Keratinocyte (primary cell): ENCODE measurements at regions not wholly inside any gene's neighbourhood (a gene's known extent, or its start where the extent isn't known, plus 50 kb on each side); places are given as distances from the start of the nearest gene placed in this dataset.
A peak's percentile ranks its signal among the peaks of the same experiment; 100 is the strongest.

Source experiments
- DNase-seq: peaks from one replicate; pipeline ENCODE4 v3.0.0-alpha.2; 2011; ENCODE audit warnings: low read depth, missing footprints, low spot score
- FAIRE-seq: peaks from 2 replicates; lab custom pipeline; 2011; peaks lifted over from hg19 to GRCh38; lab: Jason Lieb, UNC
- H2AFZ ChIP-seq: 2 replicates; pipeline ENCODE4 v1.6.0; 2012; ENCODE audit warnings: low read length, control low read depth, inconsistent platforms; ENCODE audit not compliant: control insufficient read depth
- H3K27ac ChIP-seq: 2 replicates; pipeline ENCODE4 v1.5.1; 2011; ENCODE audit warnings: low read length; ENCODE audit not compliant: control insufficient read depth, insufficient read depth
- H3K27me3 ChIP-seq: 3 replicates; pipeline ENCODE4 v1.6.0; 2011; ENCODE audit warnings: low read length; ENCODE audit not compliant: control insufficient read depth, insufficient read depth; ENCODE audit errors: extremely low read depth
- H3K36me3 ChIP-seq, 2 experiments: 2 replicates in 1 of 2; 3 replicates in 1 of 2; pipeline ENCODE4 v1.5.1; 2011; ENCODE audit warnings: low read length in 2 of 2, mild to moderate bottlenecking in 1 of 2; ENCODE audit not compliant: control insufficient read depth in 2 of 2, insufficient read depth in 2 of 2; ENCODE audit errors: extremely low read depth in 1 of 2
- H3K4me1 ChIP-seq: 3 replicates; pipeline ENCODE4 v1.5.1; 2011; ENCODE audit warnings: low read length; ENCODE audit not compliant: control insufficient read depth, insufficient read depth; ENCODE audit errors: extremely low read depth
- H3K4me2 ChIP-seq: 3 replicates; pipeline ENCODE4 v1.6.0; 2011; ENCODE audit warnings: low read depth, low read length; ENCODE audit not compliant: control insufficient read depth, insufficient read depth; ENCODE audit errors: extremely low read depth
- H3K4me3 ChIP-seq, 3 experiments: fragments of 200-600 bp in 1 of 3; sonication (generic) in 1 of 3; 2 replicates in 2 of 3; 3 replicates in 1 of 3; pipeline ENCODE4 v1.5.1; 2011 to 2016; ENCODE audit warnings: low read length in 3 of 3, mild to moderate bottlenecking in 3 of 3, control low read depth in 2 of 3, inconsistent platforms in 1 of 3, low read depth in 1 of 3, mixed read lengths in 1 of 3, mixed run types in 1 of 3, moderate library complexity in 1 of 3; ENCODE audit not compliant: control insufficient read depth in 2 of 3, insufficient read depth in 2 of 3; ENCODE audit errors: extremely low read depth in 1 of 3
- H3K79me2 ChIP-seq: 2 replicates; pipeline ENCODE4 v1.6.0; 2012; ENCODE audit warnings: low read length; ENCODE audit not compliant: control insufficient read depth, insufficient read depth
- H3K9ac ChIP-seq: 3 replicates; pipeline ENCODE4 v1.6.0; 2011; ENCODE audit warnings: low read length; ENCODE audit not compliant: control insufficient read depth, insufficient read depth; ENCODE audit errors: extremely low read depth
- H3K9me1 ChIP-seq: 3 replicates; pipeline ENCODE4 v1.6.0; 2011; ENCODE audit warnings: low read length; ENCODE audit not compliant: control insufficient read depth, insufficient read depth; ENCODE audit errors: extremely low read depth
- H3K9me3 ChIP-seq: 2 replicates; pipeline ENCODE4 v1.5.1; 2012; ENCODE audit warnings: low read depth, low read length; ENCODE audit not compliant: control insufficient read depth
- H4K20me1 ChIP-seq: 3 replicates; pipeline ENCODE4 v1.6.0; 2011; ENCODE audit warnings: low read length; ENCODE audit not compliant: control insufficient read depth, insufficient read depth; ENCODE audit errors: extremely low read depth
- EZH2 ChIP-seq: IDR thresholded peaks from one replicate; pipeline ENCODE4 v1.6.1; 2012; ENCODE audit warnings: inconsistent platforms, mild to moderate bottlenecking, low read length, moderate library complexity
- dilution Hi-C: fragments of 300-500 bp; cut with MboI; formaldehyde crosslinking; loops from one replicate; pipeline ENCODE4 v1.7.0; 2020; ENCODE audit warnings: low sequenced_read_pairs; ENCODE audit not compliant: extremely low pct_ligation_motif_present
- TF ChIP-seq, protein P1 (sequence below), 3 experiments: IDR thresholded peaks in 1 of 3; conservative IDR thresholded peaks in 1 of 3; optimal IDR thresholded peaks in 1 of 3; 2 replicates in 2 of 3; 3 replicates in 1 of 3; pipeline versions ENCODE3 to v1.5.1; 2011; ENCODE audit warnings: low read length in 3 of 3, mild to moderate bottlenecking in 3 of 3, moderate library complexity in 2 of 3, control low read depth in 1 of 3, inconsistent platforms in 1 of 3; ENCODE audit not compliant: insufficient read depth in 2 of 3; ENCODE audit errors: extremely low read depth in 1 of 3

DNA sequence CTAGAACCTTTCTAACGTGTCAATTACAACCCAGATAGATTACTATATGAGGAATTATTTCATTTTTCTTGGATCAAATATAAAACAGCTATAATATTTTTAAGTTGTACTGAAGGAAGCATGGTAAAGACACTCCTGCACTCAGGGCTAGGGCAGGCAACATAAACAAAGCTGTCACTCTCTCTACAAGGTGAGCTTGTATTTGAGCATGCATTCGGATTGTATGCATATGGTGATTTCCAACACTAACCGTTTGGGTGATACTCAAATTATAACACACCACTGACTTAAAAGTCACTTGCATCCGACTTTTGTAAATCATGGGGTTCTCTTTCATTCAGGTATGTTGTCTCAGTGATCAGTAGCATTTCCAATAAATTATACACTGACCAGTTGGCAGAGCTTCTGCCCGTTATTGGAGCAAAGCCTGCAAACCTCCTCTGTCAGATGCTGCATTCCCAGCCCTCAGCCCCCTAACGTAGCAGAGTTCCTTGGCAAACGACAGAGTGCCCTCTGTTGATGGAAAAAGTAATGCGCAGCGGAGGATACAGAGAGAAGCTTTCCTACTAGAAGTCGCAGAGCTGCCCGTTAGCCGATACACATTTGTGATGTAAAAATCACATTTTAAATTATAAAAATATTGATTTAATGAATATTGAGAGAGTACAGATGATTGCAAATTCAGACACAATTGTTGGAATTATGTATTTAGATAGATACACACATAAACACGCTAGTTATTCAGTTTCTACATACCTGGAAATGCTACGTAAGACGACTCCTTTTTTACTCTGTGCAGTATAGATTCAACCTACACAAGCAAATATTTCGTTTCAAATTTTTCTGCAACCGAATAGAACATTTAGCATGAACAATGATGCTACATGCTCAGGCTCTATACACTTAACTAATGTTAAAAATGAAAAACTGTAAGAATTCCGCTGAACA is 173.9 kb upstream of the SP4 start:
- Histone ChIP-seq H3K27me3 (no peaks in the 10 kb centered on the region), H3K9me3 (no peaks in the 10 kb centered on the region), H3K4me1 (no peaks in the 10 kb centered on the region), H3K4me3 (no peak overlapping the region), H3K9me1 (no peaks in the 10 kb centered on the region), H3K36me3 (no peaks in the 10 kb centered on the region), H2AFZ (no peak overlapping the region), H3K79me2 (no peaks in the 10 kb centered on the region), H3K9ac (no peak overlapping the region), H4K20me1 (no peaks in the 10 kb centered on the region), H3K4me2 (peak overlapping the region; percentile 42), H3K27ac (no peak overlapping the region)
- FAIRE-seq (peak; percentile 29), DNase-seq (peak; percentile 7)
- TF ChIP-seq EZH2 = no peak
- TF ChIP-seq, protein P1, sequence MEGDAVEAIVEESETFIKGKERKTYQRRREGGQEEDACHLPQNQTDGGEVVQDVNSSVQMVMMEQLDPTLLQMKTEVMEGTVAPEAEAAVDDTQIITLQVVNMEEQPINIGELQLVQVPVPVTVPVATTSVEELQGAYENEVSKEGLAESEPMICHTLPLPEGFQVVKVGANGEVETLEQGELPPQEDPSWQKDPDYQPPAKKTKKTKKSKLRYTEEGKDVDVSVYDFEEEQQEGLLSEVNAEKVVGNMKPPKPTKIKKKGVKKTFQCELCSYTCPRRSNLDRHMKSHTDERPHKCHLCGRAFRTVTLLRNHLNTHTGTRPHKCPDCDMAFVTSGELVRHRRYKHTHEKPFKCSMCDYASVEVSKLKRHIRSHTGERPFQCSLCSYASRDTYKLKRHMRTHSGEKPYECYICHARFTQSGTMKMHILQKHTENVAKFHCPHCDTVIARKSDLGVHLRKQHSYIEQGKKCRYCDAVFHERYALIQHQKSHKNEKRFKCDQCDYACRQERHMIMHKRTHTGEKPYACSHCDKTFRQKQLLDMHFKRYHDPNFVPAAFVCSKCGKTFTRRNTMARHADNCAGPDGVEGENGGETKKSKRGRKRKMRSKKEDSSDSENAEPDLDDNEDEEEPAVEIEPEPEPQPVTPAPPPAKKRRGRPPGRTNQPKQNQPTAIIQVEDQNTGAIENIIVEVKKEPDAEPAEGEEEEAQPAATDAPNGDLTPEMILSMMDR (optimal IDR thresholded peaks at IDR 0.05 in 1 of 3, IDR thresholded peaks at IDR 0.05 in 1 of 3, conservative IDR thresholded peaks at IDR 0.05 in 1 of 3; ENCODE audit: extremely low read depth in 1 of 3, insufficient read depth in 2 of 3, low read length in 3 of 3) = peak; percentile 68 to 75 (median 71)
- dilution Hi-C loops = no loop called here

DNA sequence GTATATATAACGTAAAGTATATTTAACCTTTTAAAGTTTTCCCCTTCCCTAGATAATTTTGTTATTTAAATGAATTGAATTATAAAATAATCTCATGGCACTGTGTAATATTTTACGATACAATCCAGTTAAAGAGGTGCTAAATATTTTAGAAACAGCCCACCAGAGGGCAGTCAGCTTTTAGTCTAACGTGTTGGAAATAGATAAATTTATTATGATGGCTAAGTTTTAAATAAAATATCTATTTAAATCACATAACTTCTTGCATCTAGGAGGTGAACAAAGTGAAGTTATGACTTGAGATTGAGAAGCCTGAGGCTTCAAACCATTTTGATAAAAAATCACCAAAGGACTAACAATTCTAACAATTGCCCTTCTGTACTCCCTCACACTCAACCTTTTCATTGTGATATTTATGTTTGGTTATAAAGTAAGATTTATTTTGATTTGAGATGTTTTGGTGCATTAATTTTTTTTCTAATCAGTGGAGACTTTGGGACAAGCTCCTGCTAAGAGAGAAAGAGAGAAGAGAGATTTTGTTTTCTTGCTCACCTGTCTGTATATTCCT is 171.5 kb upstream of the SP4 start:
- H3K9me1 ChIP-seq = no peaks in the 10 kb centered on the region
- H3K9me3 ChIP-seq = no peaks in the 10 kb centered on the region
- no peak overlapping the region for H3K9ac ChIP-seq
- no peak for FAIRE-seq
- no peak overlapping the region for H3K27ac ChIP-seq
- no peaks in the 10 kb centered on the region for H3K4me1 ChIP-seq
- no peak overlapping the region for H3K4me3 ChIP-seq
- dilution Hi-C loops = no loop called here
- no peaks in the 10 kb centered on the region for H3K36me3 ChIP-seq
- no peaks in the 10 kb centered on the region for H3K27me3 ChIP-seq
- no peak overlapping the region for H2AFZ ChIP-seq
- no peak overlapping the region for H3K4me2 ChIP-seq
- no peaks in the 10 kb centered on the region for H4K20me1 ChIP-seq
- no peak for TF ChIP-seq EZH2
- TF ChIP-seq, protein P1 (optimal IDR thresholded peaks at IDR 0.05 in 1 of 3, IDR thresholded peaks at IDR 0.05 in 1 of 3, conservative IDR thresholded peaks at IDR 0.05 in 1 of 3; ENCODE audit: extremely low read depth in 1 of 3, insufficient read depth in 2 of 3, low read length in 3 of 3) = peak in 1 of 3 experiments; percentile 31
- H3K79me2 ChIP-seq = no peaks in the 10 kb centered on the region
- no peak for DNase-seq
